ENCODE measurements at regions not wholly inside any gene's neighbourhood (a gene's known extent, or its start where the extent isn't known, plus 50 kb on each side); places are given as distances from the start of the nearest gene placed in this dataset.

- Mint-ChIP-seq H3K4me3 (no peak overlapping the region), H3K4me1 (no peaks in the 10 kb centered on the region; the same call in 1 of the 3 replicates), H3K27me3 (ENCODE audit: insufficient read depth, low read depth, poor library complexity) (peaks cover 5% of the 10 kb centered on the region), H3K9me3 (no peaks in the 10 kb centered on the region; the same call in 2 of the 3 replicates), H3K27ac (no peak overlapping the region), H3K36me3 (ENCODE audit: low read depth) (no peaks in the 10 kb centered on the region; the same call in 2 of the 3 replicates)
- no peaks in the 10 kb centered on the region for H3K79me2 ChIP-seq (replicated peaks; ENCODE audit: insufficient read depth)
- no peaks in the 10 kb centered on the region for H4K20me1 ChIP-seq (replicated peaks; ENCODE audit: insufficient read depth)
- H3K27me3 ChIP-seq (ENCODE audit: insufficient read depth), result no peaks in the 10 kb centered on the region
- H3K36me3 ChIP-seq (ENCODE audit: insufficient read depth), result no peaks in the 10 kb centered on the region
- no peaks in the 10 kb centered on the region for H3F3A ChIP-seq (replicated peaks; ENCODE audit: low read depth)
- no peaks in the 10 kb centered on the region for H3K4me1 ChIP-seq (ENCODE audit: insufficient read depth)
- no peaks in the 10 kb centered on the region for H3K9me2 ChIP-seq (ENCODE audit: insufficient read depth)
- no peak overlapping the region for H3K4me2 ChIP-seq
- ATAC-seq (no peak), DNase-seq (ENCODE audit: low spot score) (no peak)
- H3K27ac ChIP-seq (ENCODE audit: low read depth), result no peak overlapping the region
- no peak overlapping the region for H2AFZ ChIP-seq
- no peak overlapping the region for H3K4me3 ChIP-seq
- no peak for TF ChIP-seq CTCF (conservative IDR thresholded peaks at IDR 0.05; ENCODE audit: low read depth in 2 of 2)
- TF ChIP-seq NANOG (IDR thresholded peaks at IDR 0.05; ENCODE audit: borderline replicate concordance), result no peak
- no peak for TF ChIP-seq REST (IDR thresholded peaks at IDR 0.05; ENCODE audit: unreplicated experiment)
- no peak for TF ChIP-seq ZNF462 (CRISPR knock-in tag; IDR thresholded peaks at IDR 0.05)
- TF ChIP-seq ZNF331 (CRISPR knock-in tag; IDR thresholded peaks at IDR 0.05; ENCODE audit: low read depth), result no peak
- TF ChIP-seq ETS1 (IDR thresholded peaks at IDR 0.05), result no peak
- TF ChIP-seq CREB1 (CRISPR knock-in tag; IDR thresholded peaks at IDR 0.05; ENCODE audit: low read depth), result no peak
- TF ChIP-seq STAT1 (IDR thresholded peaks at IDR 0.05; ENCODE audit: unreplicated experiment), result no peak
- no peak for TF ChIP-seq EZH2phosphoT487 (IDR thresholded peaks at IDR 0.05; ENCODE audit: unreplicated experiment)
- TF ChIP-seq POLR2AphosphoS5 (IDR thresholded peaks at IDR 0.05; ENCODE audit: low read depth), result no peak
- no peak for TF ChIP-seq EZH2 (IDR thresholded peaks at IDR 0.05; ENCODE audit: low read depth, unreplicated experiment)
- no peak for TF ChIP-seq ZNF114 (CRISPR knock-in tag; IDR thresholded peaks at IDR 0.05)
- TF ChIP-seq JUNB (IDR thresholded peaks at IDR 0.05; ENCODE audit: unreplicated experiment), result no peak
Measured at GRCh38 chr6:6919173-6919572, 188.6 kb upstream of the RREB1 start.
